ENCODE measurements at regions not wholly inside any gene's neighbourhood (a gene's known extent, or its start where the extent isn't known, plus 50 kb on each side); places are given as distances from the start of the nearest gene placed in this dataset.
A peak's percentile ranks its signal among the peaks of the same experiment; 100 is the strongest.

DNA sequence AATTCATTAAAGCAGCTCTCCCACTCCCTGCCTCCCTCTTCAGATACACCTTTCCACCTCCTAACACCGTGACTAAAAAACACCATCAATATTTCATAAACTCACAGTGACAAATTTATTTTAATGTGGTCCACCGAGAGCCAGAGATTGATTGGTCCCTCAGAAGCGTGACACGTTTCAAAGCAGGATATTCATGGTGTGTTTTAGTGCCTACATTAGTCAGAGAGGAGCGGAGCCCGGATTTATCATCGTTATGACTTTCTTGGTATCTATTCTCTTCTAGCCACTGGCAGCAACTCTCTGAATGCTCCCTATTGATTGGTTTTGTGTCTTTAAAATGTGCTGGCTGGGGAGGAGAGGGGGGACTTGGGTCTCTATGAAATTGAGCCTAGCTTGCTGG is 265.3 kb downstream of the DHX35 start:
- no peak for DNase-seq (ENCODE audit: low spot score)
- intact Hi-C loops (cut with DNase I), result no loop called here
- ATAC-seq, result no peak

DNA sequence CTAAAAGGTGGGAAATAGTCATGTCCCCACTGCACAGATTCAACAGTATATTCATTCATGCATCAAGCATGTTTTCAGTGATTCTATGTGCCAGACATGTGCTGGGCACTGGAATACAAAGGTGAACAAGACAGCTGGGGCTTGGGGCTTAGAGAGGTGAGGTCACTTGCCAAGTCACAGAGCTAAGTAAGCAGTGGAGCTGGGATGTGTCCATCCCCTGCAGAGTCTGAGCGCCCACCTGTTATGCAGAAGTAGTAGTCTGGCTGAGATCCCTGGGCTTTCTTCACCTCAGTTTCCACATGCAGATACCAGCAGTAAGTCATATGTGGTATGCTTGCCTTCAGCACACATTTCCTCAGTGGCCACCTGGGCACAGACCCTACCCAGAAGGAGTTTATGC is 263.8 kb downstream of the DHX35 start:
- no peak for ATAC-seq
- DNase-seq (ENCODE audit: low spot score), result no peak
- intact Hi-C loops (cut with DNase I), result no loop called here

DNA sequence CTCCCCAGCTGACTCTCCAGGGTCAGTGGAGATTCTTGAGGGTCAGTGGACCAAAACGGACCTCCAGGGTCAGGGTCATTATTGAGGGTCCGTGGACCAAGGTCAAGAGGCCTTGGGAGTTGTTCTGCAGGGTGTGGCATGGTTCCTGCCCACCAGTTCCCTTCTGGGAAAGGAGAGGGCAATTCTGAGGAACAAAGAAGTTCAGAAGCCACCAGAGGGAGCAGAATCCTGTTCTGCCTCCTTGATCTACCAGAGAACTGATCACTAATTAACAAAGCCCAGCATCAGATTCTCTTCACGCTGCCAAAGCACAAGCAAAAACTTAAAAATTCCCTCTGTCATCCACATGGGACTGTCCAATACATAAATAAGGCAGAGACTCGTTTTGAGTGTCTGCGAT is 263.4 kb downstream of the DHX35 start:
- no peak for ATAC-seq
- no peak for DNase-seq (ENCODE audit: low spot score)
- intact Hi-C loops (cut with DNase I), result no loop called here

- ATAC-seq, result no peak
- no peak for DNase-seq (ENCODE audit: low spot score)
These were observed 260.0 kb downstream of the DHX35 start for GRCh38 chr20:39222101-39222500.

GRCh38 chr20:39216195-39216594 is 254.1 kb downstream of the DHX35 start:
- ATAC-seq, result no peak
- intact Hi-C loops (cut with DNase I), result no loop called here
- no peak for DNase-seq (ENCODE audit: low spot score)

More at GRCh38 chr20:39222101-39222500, 260.0 kb downstream of the DHX35 start:
- intact Hi-C loops (cut with DNase I), result no loop called here

DNA sequence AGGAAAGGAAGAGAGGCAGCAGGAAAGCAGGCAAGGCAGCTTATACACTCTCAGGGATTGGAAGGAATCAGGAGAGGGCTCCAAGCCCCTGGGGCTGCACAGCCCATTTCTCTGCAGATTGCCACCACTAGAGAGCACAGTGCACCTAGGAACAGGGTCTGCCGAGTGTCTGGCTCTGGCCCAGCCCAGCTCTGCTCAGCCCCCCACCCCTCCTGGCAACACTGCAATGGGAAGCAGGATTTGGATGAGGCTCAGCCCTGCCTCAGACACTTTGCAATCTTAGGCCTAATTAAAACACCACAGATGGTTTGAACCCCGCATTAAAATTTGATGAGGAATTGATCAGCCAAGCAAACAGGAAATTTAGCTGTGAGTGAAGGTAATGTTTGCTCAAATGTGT is 252.7 kb downstream of the DHX35 start:
- DNase-seq (ENCODE audit: low spot score) (no peak), ATAC-seq (no peak)
- intact Hi-C loops (cut with DNase I), result no loop called here

DNA sequence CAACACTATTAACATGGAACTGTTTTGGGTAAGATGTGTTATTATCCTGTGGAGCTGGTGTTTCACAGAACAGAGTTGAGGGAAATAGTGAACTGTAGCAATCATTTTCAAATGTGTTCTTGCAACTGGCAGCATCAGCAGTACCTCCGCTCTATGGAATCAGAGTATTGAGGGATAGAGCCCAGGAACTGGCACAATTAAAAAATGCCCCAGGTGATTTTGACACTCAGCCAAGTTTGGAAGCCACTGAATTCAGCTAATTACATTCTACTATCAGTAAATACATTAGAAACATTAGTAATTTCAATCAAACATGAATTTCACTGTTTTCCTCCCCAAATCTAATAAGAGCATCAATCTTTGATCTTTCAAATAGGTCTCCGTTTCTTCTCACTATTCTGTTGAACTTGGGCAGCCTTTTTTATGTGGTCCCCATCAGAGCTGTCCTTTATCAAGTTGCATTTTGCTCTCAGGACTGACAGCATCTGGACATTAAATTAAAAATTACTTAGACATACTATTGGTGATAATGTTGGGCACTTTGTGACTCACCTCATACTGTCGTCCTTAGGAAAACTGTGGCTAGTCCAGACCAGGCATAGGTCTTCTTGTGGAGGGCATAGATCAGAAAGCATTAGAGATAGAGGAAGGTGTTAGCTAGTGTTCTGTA is 251.5 kb downstream of the DHX35 start:
- intact Hi-C loops (cut with DNase I), result no loop called here
- no peak for ATAC-seq

DNA sequence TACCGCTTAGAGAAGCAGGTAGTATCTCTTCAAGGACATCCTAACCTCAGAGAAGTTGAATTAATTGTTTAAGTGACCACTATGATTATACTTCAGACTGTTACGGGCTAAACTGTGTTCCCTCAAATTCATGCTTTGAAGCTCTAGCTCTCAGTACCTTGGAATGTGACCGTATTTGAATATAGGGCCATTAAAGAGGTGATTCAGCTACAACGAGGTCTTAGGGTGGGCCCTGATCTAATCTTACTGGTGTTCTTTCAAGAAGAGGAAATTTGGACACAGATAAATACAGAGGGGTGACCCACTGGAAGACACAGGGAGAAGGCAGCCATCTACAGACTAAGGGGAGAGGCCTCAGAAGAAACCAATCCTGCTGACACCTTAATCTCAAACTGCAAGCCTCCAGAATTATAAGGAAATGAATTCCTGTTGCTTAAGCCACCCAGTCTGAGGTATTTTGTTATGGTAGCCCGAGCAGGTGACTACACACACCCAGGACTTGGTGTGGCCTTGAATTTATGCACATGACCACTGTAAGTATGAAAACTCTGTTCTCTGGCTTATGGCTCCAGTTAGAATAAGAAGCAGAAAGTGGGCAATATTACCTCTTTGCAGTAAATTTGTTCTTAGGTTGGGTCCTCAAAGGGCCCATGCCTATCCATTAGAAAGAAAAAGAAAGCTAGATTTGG is 249.1 kb downstream of the DHX35 start:
- DNase-seq (ENCODE audit: low spot score), result no peak
- intact Hi-C loops (cut with DNase I), result no loop called here
- no peak for ATAC-seq

More for the DNA sequence above, 251.5 kb downstream of the DHX35 start:
- no peak for DNase-seq (ENCODE audit: low spot score)

DNA sequence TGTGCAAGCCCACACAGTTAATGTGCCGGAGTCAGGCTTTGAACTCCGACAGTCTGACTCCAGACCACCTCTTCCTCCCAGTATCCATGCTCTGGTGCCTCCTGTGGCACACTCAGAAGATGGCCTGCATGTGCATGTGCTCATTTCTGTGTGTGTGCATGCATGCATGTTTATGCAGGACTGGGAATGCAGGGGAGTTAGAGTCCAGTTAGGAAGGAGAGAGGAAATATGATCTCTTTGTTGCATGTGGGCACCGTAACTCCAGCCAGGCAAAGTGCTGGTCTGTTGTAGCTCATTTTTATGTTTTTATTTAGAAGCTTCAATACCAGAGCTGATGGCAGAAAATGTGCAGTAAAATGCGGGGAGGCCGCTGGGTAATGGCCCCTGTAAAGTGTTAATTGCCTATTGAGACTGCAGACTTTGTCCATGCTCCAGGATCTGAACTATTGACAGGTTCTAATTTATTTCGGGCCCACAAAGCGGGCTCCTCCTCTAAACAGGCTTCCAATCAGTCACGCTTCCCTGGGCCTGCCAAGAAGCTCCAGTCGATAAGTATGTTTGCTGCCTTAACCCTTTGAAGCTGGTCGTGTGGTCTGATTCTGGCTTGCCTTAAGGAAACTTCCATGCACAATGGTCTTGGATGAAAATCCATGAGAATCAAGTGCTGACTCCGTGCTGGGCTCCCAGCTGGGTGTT is 248.3 kb downstream of the DHX35 start:
- intact Hi-C loops (cut with DNase I), result no loop called here
- DNase-seq (ENCODE audit: low spot score) (no peak), ATAC-seq (no peak)

DNA sequence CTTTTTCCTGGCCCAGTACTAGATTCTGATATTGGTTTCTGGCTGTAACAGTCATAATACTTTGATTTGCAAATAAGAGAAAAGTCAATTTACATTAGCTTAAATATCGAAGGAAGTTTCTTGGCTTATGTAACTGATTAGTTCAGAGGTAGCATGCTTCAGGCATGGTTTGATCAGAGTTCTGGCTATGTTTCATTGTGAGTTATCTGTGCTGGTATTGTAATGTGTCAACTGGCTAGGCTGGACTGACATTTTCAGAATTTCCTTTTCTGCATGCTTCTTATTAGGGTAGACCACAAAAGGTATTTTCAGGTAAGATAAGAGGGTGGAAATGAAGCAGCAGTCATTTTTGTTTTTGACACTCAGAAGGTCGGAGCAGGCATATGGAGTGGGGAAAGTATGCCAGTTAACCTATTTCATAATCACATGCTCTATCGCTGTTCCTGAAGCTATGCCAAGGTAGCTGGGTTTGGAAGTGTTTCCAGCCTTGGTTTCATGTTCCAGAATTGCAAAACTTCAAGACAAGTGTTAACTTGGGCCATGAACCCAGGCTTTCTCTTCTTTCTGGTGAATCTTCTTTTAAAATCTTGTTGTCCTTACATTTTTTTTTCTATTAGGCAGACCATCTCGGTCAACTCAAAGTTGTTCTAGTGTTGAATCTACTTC is 244.9 kb downstream of the DHX35 start:
- DNase-seq (ENCODE audit: low spot score), result no peak
- ATAC-seq, result peak; percentile 70
- intact Hi-C loops (cut with DNase I), result no loop called here

DNA sequence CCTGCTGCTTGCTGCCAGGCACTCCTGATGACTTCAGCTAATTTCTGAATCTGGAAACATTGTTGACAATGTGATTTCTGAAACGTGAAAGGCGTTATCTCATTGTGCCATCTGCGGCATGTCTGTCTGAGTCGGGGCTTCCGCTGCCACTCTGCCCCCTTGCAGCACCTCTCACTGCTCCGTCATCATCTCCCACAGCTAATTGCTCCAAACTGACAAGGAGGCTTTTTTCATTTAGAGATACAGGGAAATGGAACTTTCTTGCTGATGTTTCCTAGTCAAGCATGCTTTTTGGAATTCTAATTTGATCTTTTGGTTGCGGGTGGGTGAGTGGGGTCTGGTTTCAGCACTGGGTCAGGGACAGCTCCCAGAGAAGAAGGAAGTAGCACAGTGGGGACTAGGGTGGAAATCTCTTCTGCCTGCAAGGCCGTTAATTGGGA is 233.5 kb downstream of the DHX35 start:
- intact Hi-C loops (cut with DNase I), result no loop called here
- DNase-seq (ENCODE audit: low spot score) (no peak), ATAC-seq (no peak)

DNA sequence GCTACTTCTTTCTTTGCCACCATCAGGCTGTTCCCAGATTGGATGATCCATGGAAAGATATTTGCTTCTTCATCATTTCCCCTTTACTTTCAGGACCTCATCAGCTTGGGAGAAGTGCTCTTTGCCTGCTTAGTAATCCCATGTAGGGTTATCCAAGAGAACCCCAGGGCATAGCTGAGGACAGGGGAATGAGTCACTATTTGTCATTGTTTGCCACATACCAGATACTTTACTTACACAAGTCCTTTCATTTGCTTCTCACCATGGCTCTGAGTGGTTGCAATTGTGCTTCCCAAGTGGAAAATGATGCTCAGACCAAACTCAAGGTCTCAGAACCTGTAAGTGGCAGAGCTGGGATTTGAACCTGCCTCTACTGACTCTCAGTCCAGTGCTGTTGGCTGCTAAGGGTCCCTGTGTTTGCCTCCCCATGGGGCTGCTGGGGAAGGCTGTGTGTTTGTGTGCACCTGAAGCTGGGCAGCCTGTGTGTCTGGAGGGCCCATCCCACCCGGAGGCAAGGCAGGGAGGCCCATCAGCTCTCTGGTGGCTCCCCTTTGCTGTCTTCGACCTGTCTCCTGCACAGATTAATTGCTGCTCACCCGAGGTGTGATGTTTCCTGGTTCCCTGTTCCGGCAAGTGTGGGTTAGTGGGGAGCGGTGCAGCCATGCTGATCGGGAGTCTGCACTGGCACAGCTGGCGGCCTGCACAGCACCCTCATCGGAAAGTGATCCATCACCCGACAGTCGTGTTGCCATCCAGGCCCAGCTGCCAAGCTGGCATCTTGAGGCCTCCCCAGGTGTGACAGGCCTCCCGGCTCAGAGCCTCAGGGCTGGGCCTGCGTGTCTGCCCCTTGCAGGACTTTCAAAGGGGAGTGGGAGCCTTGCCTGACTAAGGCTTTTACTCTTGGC is 228.8 kb downstream of the DHX35 start:
- no peak for ATAC-seq

DNA sequence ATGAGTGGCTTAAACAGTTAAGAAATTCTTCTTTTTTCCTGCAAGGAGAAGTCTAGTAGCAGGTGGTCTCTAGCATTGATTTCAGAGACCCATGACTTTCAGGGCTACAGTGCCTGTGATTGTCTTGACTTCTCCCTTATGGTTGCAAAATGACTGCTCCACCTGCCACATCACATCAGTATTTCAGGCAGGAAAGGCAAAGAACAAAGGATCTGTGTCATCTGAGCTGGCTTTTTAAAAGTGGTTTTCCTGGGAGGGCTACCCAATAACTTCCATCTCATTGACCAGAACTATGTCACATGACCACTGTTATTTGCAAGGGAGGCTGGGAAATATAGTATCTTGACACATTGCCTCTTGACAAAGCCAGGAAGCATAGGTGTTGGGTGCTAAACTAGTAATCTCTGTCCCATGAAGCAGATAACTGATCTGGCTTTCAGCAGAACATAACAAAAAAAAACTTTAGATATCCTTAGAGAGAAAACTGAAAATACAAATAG is 226.2 kb downstream of the DHX35 start:
- DNase-seq (ENCODE audit: low spot score), result no peak
- intact Hi-C loops (cut with DNase I), result no loop called here
- no peak for ATAC-seq

More for the DNA sequence above, 228.8 kb downstream of the DHX35 start:
- DNase-seq (ENCODE audit: low spot score), result no peak
- intact Hi-C loops (cut with DNase I), result no loop called here

- ATAC-seq, result no peak
- intact Hi-C loops (cut with DNase I), result no loop called here
These were observed 219.3 kb downstream of the DHX35 start for GRCh38 chr20:39181490-39181889.

DNA sequence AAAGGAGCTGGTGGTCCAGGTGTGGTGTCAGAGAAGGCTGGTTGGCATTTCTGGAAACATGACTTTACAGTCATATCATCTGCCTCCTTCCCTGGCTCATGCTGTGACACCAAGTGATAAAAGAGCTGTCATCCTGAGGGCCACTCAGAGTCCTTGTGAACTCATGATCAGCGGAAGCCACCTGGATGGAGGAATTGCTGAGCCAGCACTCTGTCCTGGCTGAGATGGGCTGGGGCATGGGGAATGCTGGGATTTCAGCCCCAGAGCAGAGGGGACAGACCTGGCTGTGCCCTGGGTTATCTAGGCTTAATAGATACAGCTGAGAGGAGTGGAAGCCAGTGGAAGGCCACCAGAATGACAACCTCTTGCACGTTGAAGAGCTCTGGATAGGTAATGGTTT is 214.3 kb downstream of the DHX35 start:
- DNase-seq (ENCODE audit: low spot score) (no peak), ATAC-seq (no peak)
- intact Hi-C loops (cut with DNase I), result no loop called here

More at GRCh38 chr20:39181490-39181889, 219.3 kb downstream of the DHX35 start:
- no peak for DNase-seq (ENCODE audit: low spot score)

DNA sequence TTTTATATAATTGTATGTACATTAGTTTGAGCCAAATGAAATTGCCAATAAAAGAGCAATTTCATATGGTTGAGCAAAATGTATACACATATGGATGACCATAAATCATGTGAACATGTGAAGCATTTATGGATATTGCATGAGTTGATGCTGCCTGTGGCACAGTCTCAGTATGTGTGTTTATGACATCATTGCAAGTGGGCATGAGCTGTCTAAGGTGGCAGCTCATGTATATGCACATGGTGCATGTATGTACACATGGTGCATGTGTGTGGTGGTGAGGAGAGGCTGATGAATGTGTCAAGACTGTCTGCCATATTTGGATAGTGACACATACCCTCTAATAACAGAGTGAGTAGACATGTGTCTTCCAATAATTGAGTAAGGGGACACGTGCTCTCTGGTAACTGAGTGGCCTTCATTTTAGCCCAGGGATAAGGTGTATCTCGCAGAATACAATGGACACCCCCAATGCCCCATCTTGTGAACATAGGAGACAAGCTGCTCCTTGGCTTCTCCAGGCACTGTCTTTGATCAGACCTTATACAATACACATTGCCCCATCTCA is 208.8 kb downstream of the DHX35 start:
- DNase-seq (ENCODE audit: low spot score), result no peak
- intact Hi-C loops (cut with DNase I), result no loop called here
- no peak for ATAC-seq

- intact Hi-C loops (cut with DNase I), result no loop called here
- DNase-seq (ENCODE audit: low spot score) (no peak), ATAC-seq (no peak)
These were observed 203.0 kb downstream of the DHX35 start for GRCh38 chr20:39165099-39165498.

DNA sequence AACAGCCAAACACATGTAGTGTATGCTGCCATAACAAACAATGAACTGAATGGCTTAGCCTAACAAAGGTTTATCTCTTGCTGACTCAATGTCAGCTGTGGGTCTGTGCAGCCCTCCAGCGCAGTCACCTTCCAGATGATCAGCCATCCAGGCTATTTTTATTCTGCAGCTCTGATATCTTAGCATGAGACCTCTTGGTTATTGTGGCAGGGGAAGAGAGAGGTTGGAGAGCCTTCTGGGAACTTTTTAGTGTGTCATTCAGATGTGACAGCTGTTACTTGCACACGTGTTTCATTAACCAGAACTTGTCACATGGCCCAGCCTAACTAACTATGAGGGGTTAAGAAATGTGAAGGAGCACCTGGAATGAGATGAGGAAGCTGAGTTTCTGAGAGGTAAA is 202.5 kb downstream of the DHX35 start:
- ATAC-seq (no peak), DNase-seq (ENCODE audit: low spot score) (no peak)
- intact Hi-C loops (cut with DNase I), result no loop called here

All from sciatic nerve (tissue), 2 donors.